ENCODE measurements at regions not wholly inside any gene's neighbourhood (a gene's known extent, or its start where the extent isn't known, plus 50 kb on each side); places are given as distances from the start of the nearest gene placed in this dataset.

GRCh38 chr9:1271367-1271766 lies 221.2 kb downstream of the DMRT2 start:
- Histone ChIP-seq H3K27ac (ENCODE audit: low read depth, low read length, poor library complexity, severe bottlenecking) (no peak overlapping the region), H3K27me3 (ENCODE audit: insufficient read depth, low read length) (no peaks in the 10 kb centered on the region), H3K9ac (ENCODE audit: low read length) (no peak overlapping the region), H3K36me3 (ENCODE audit: insufficient read depth, low read length) (no peaks in the 10 kb centered on the region), H3K79me2 (ENCODE audit: insufficient read depth, low read length) (no peaks in the 10 kb centered on the region), H2AFZ (ENCODE audit: low read length) (no peak overlapping the region), H3F3A (ENCODE audit: insufficient read depth, low read length) (no peaks in the 10 kb centered on the region), H3K9me2 (ENCODE audit: low read depth, low read length) (no peaks in the 10 kb centered on the region), H4K20me1 (ENCODE audit: insufficient read depth, low read length) (no peaks in the 10 kb centered on the region), H3K9me3 (ENCODE audit: low read length) (no peaks in the 10 kb centered on the region), H3K4me3 (ENCODE audit: low read depth, low read length, poor library complexity, severe bottlenecking) (no peak overlapping the region), H3K4me2 (ENCODE audit: low read length) (no peak overlapping the region), H3K4me1 (ENCODE audit: insufficient read depth, low read length, severe bottlenecking) (no peaks in the 10 kb centered on the region)
- TF ChIP-seq EZH2 (IDR thresholded peaks at IDR 0.05; ENCODE audit: borderline replicate concordance, low read length), result no peak
- no peak for TF ChIP-seq CTCF (IDR thresholded peaks at IDR 0.05; ENCODE audit: low read length)

GRCh38 chr9:1271786-1272185 lies 221.6 kb downstream of the DMRT2 start:
- no peak for TF ChIP-seq EZH2 (IDR thresholded peaks at IDR 0.05; ENCODE audit: borderline replicate concordance, low read length)
- TF ChIP-seq CTCF (IDR thresholded peaks at IDR 0.05; ENCODE audit: low read length), result no peak
- Histone ChIP-seq H3K36me3 (ENCODE audit: insufficient read depth, low read length) (no peaks in the 10 kb centered on the region), H3K4me3 (ENCODE audit: low read depth, low read length, poor library complexity, severe bottlenecking) (no peak overlapping the region), H3K4me1 (ENCODE audit: insufficient read depth, low read length, severe bottlenecking) (no peaks in the 10 kb centered on the region), H2AFZ (ENCODE audit: low read length) (no peak overlapping the region), H3F3A (ENCODE audit: insufficient read depth, low read length) (no peaks in the 10 kb centered on the region), H3K9ac (ENCODE audit: low read length) (no peak overlapping the region), H3K9me2 (ENCODE audit: low read depth, low read length) (no peaks in the 10 kb centered on the region), H4K20me1 (ENCODE audit: insufficient read depth, low read length) (no peaks in the 10 kb centered on the region), H3K4me2 (ENCODE audit: low read length) (no peak overlapping the region), H3K27ac (ENCODE audit: low read depth, low read length, poor library complexity, severe bottlenecking) (no peak overlapping the region), H3K79me2 (ENCODE audit: insufficient read depth, low read length) (no peaks in the 10 kb centered on the region), H3K27me3 (ENCODE audit: insufficient read depth, low read length) (no peaks in the 10 kb centered on the region), H3K9me3 (ENCODE audit: low read length) (no peaks in the 10 kb centered on the region)

GRCh38 chr9:1272488-1272887 lies 222.3 kb downstream of the DMRT2 start:
- H3K79me2 ChIP-seq (ENCODE audit: insufficient read depth, low read length), result no peaks in the 10 kb centered on the region
- no peaks in the 10 kb centered on the region for H3K9me2 ChIP-seq (ENCODE audit: low read depth, low read length)
- H3K4me3 ChIP-seq (ENCODE audit: low read depth, low read length, poor library complexity, severe bottlenecking), result no peak overlapping the region
- no peaks in the 10 kb centered on the region for H4K20me1 ChIP-seq (ENCODE audit: insufficient read depth, low read length)
- H3K36me3 ChIP-seq (ENCODE audit: insufficient read depth, low read length), result no peaks in the 10 kb centered on the region
- no peaks in the 10 kb centered on the region for H3K4me1 ChIP-seq (ENCODE audit: insufficient read depth, low read length, severe bottlenecking)
- no peaks in the 10 kb centered on the region for H3K9me3 ChIP-seq (ENCODE audit: low read length)
- no peak overlapping the region for H3K9ac ChIP-seq (ENCODE audit: low read length)
- H3F3A ChIP-seq (ENCODE audit: insufficient read depth, low read length), result no peaks in the 10 kb centered on the region
- no peak overlapping the region for H2AFZ ChIP-seq (ENCODE audit: low read length)
- H3K27ac ChIP-seq (ENCODE audit: low read depth, low read length, poor library complexity, severe bottlenecking), result no peak overlapping the region
- TF ChIP-seq EZH2 (IDR thresholded peaks at IDR 0.05; ENCODE audit: borderline replicate concordance, low read length) (no peak), CTCF (IDR thresholded peaks at IDR 0.05; ENCODE audit: low read length) (no peak)
- no peaks in the 10 kb centered on the region for H3K27me3 ChIP-seq (ENCODE audit: insufficient read depth, low read length)
- H3K4me2 ChIP-seq (ENCODE audit: low read length), result no peak overlapping the region

All from OCI-LY1 (cell line).